GM12864 (cell line): ENCODE measurements at regions not wholly inside any gene's neighbourhood (a gene's known extent, or its start where the extent isn't known, plus 50 kb on each side); places are given as distances from the start of the nearest gene placed in this dataset.

Experiments used
- DNase-seq: peaks from one replicate; pipeline ENCODE4 v3.0.0-alpha.2; 2011; ENCODE audit warnings: low read depth
- H3K4me3 ChIP-seq: 2 replicates; pipeline ENCODE4 v1.5.1; 2011; ENCODE audit warnings: mild to moderate bottlenecking, low read depth, low read length, control low read depth
- CTCF ChIP-seq: IDR thresholded peaks from 2 replicates; pipeline ENCODE4 v1.5.1; 2011; ENCODE audit warnings: low read depth, mild to moderate bottlenecking, moderate library complexity, low read length, control low read depth, inconsistent platforms; ENCODE audit errors: missing control alignments

DNA sequence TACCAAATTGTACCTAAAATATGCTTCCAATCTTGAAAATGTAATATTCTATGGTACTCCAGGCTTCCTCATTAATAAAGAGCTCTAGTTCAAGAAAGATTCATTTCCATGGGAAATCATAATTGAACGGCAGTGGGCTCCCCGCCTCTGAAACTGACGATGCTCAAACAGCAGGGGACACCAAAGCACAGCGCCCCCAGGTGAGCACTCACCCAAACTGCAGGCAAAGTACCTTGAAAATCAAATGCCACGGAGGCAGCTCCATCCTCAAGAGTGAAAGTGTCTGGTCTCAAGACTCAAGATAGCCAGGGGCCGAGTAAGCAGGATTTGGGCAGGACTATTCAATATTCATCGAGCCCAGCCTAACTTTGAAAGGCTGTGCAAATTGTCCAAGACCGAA lies 217.4 kb upstream of the TNRC6C start:
- H3K4me3 ChIP-seq: no peak overlapping the region
- peak; percentile 57 for TF ChIP-seq CTCF
- DNase-seq: no peak

- DNase-seq: no peak
These were observed 215.9 kb upstream of the TNRC6C start for GRCh38 chr17:77742579-77742978.

GRCh38 chr17:77744066-77744988 lies 214.2 kb upstream of the TNRC6C start:
- no peak for TF ChIP-seq CTCF
- DNase-seq: no peak
- H3K4me3 ChIP-seq: no peak overlapping the region

More at GRCh38 chr17:77742579-77742978, 215.9 kb upstream of the TNRC6C start:
- H3K4me3 ChIP-seq: no peak overlapping the region
- TF ChIP-seq CTCF: no peak

DNA sequence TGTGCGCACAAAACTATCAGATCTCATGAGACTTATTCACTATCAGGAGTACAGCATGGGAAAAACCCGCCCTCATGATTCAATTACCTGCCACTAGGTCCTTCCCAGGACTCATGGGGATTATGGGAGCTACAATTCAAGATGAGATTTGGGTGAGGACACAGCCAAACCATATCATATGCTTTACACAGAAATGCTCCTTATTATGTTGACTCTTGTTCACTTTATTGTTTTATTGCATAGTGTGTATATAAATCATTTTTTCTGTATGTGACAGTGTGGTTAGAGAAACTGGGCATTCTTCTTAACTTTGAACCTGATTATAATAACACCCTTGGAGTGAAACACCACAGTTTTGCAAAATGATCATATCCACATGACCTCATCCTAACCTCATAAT lies 212.8 kb upstream of the TNRC6C start:
- no peak for DNase-seq

GRCh38 chr17:77746393-77746792 lies 212.1 kb upstream of the TNRC6C start:
- H3K4me3 ChIP-seq: no peak overlapping the region
- DNase-seq: no peak
- no peak for TF ChIP-seq CTCF

More for the DNA sequence above, 212.8 kb upstream of the TNRC6C start:
- no peak overlapping the region for H3K4me3 ChIP-seq
- no peak for TF ChIP-seq CTCF

- TF ChIP-seq CTCF: no peak
- no peak for DNase-seq
- H3K4me3 ChIP-seq: no peak overlapping the region
These were observed 211.5 kb upstream of the TNRC6C start for GRCh38 chr17:77746896-77747554.
